SK-N-SH treated with all-trans-retinoic acid at 6 μM for 48 hours (cell line): ENCODE measurements at regions not wholly inside any gene's neighbourhood (a gene's known extent, or its start where the extent isn't known, plus 50 kb on each side); places are given as distances from the start of the nearest gene placed in this dataset.

Experiments used
- ATAC-seq: fragments of 200-7000 bp; cut with Tn5 transposase; 3 replicates; pipeline ENCODE4 v1.9.1; 2020; ENCODE audit warnings: mild to moderate bottlenecking, moderate library complexity
- ARNTL ChIP-seq: fragments of 450-650 bp; formaldehyde crosslinking; IDR thresholded peaks from 2 replicates; pipeline ENCODE4 v1.5.0; 2020; ENCODE audit warnings: low read depth, mild to moderate bottlenecking, moderate library complexity, borderline replicate concordance
- BACH2 ChIP-seq: fragments of 250-450 bp; sonication (Bioruptor Pico); IDR thresholded peaks from 2 replicates; pipeline ENCODE4 v1.9.0; 2021; ENCODE audit warnings: mild to moderate bottlenecking, borderline replicate concordance
- CSDC2 ChIP-seq: fragments of 250-450 bp; sonication (Bioruptor Pico); IDR thresholded peaks from 2 replicates; pipeline ENCODE4 v1.5.0; 2020; ENCODE audit warnings: mild to moderate bottlenecking, moderate library complexity
- ESRRG ChIP-seq: fragments of 250-450 bp; sonication (Bioruptor Pico); IDR thresholded peaks from 2 replicates; pipeline ENCODE4 v1.6.1; 2021; ENCODE audit warnings: mild to moderate bottlenecking
- GLIS3 ChIP-seq: fragments of 250-450 bp; sonication (Bioruptor Pico); IDR thresholded peaks from 2 replicates; pipeline ENCODE4 v1.5.0; 2020; ENCODE audit warnings: mild to moderate bottlenecking, moderate library complexity
- ISL1 ChIP-seq: fragments of 250-450 bp; sonication (Bioruptor Pico); IDR thresholded peaks from 2 replicates; pipeline ENCODE4 v2.1.2; 2022; ENCODE audit warnings: mild to moderate bottlenecking, moderate library complexity
- PPARA ChIP-seq: fragments of 250-450 bp; sonication (Bioruptor Pico); IDR thresholded peaks from 2 replicates; pipeline ENCODE4 v1.5.0; 2020; ENCODE audit warnings: mild to moderate bottlenecking, borderline replicate concordance
- RARB ChIP-seq: fragments of 250-450 bp; sonication (Bioruptor Pico); IDR thresholded peaks from 2 replicates; pipeline ENCODE4 v1.8.0; 2021; ENCODE audit warnings: mild to moderate bottlenecking, moderate library complexity
- SNAI2 ChIP-seq: fragments of 250-450 bp; sonication (Bioruptor Pico); IDR thresholded peaks from 2 replicates; pipeline ENCODE4 v1.5.0; 2020; ENCODE audit warnings: mild to moderate bottlenecking, moderate library complexity
- TCF4 ChIP-seq: fragments of 250-450 bp; sonication (Bioruptor Pico); IDR thresholded peaks from 2 replicates; pipeline ENCODE4 v1.8.0; 2021; ENCODE audit warnings: mild to moderate bottlenecking, moderate library complexity, borderline replicate concordance
- TOX ChIP-seq: fragments of 250-450 bp; sonication (Bioruptor Pico); IDR thresholded peaks from 2 replicates; pipeline ENCODE4 v1.8.0; 2021; ENCODE audit warnings: mild to moderate bottlenecking, moderate library complexity, borderline replicate concordance
- ZC3H10 ChIP-seq: fragments of 250-450 bp; sonication (Bioruptor Pico); IDR thresholded peaks from 2 replicates; pipeline ENCODE4 v1.5.1; 2021; ENCODE audit warnings: mild to moderate bottlenecking, moderate library complexity
- ZFP3 ChIP-seq: fragments of 250-450 bp; sonication (Bioruptor Pico); IDR thresholded peaks from 2 replicates; pipeline ENCODE4 v1.5.0; 2020; ENCODE audit warnings: mild to moderate bottlenecking, moderate library complexity
- ZFP30 ChIP-seq: fragments of 450-650 bp; formaldehyde crosslinking; IDR thresholded peaks from 2 replicates; pipeline ENCODE4 v1.5.0; 2022; ENCODE audit warnings: mild to moderate bottlenecking, moderate library complexity
- ZNF565 ChIP-seq: fragments of 450-650 bp; formaldehyde crosslinking; conservative IDR thresholded peaks from 2 replicates; pipeline ENCODE4 v1.5.0; 2020; ENCODE audit warnings: low read depth, mild to moderate bottlenecking, moderate library complexity
- ZNF70 ChIP-seq: fragments of 450-650 bp; formaldehyde crosslinking; IDR thresholded peaks from 2 replicates; pipeline ENCODE4 v1.5.0; 2020; ENCODE audit warnings: mild to moderate bottlenecking, moderate library complexity
- ZNF8 ChIP-seq: fragments of 450-650 bp; formaldehyde crosslinking; IDR thresholded peaks from 2 replicates; pipeline ENCODE4 v1.5.0; 2020; ENCODE audit warnings: mild to moderate bottlenecking, moderate library complexity
- TF ChIP-seq, protein P1 (sequence below): fragments of 250-450 bp; sonication (Bioruptor Pico); IDR thresholded peaks from 2 replicates; pipeline ENCODE4 v1.5.1; 2020; ENCODE audit warnings: low read depth, mild to moderate bottlenecking, moderate library complexity
- TF ChIP-seq, protein P2 (sequence below): fragments of 250-450 bp; sonication (Bioruptor Pico); IDR thresholded peaks from 2 replicates; pipeline ENCODE4 v1.8.0; 2021; ENCODE audit warnings: low read depth, mild to moderate bottlenecking, moderate library complexity, borderline replicate concordance
- TF ChIP-seq, protein P3 (sequence below): fragments of 250-450 bp; sonication (Bioruptor Pico); IDR thresholded peaks from 2 replicates; pipeline ENCODE4 v1.5.1; 2021; ENCODE audit warnings: mild to moderate bottlenecking, moderate library complexity
- TF ChIP-seq, protein P4 (sequence below): fragments of 250-450 bp; sonication (Bioruptor Pico); IDR thresholded peaks from 2 replicates; pipeline ENCODE4 v1.8.0; 2020; ENCODE audit warnings: mild to moderate bottlenecking, moderate library complexity, borderline replicate concordance
- TF ChIP-seq, protein P5 (sequence below): fragments of 250-450 bp; sonication (Bioruptor Pico); IDR thresholded peaks from 2 replicates; pipeline ENCODE4 v1.5.0; 2020; ENCODE audit warnings: mild to moderate bottlenecking, moderate library complexity

DNA sequence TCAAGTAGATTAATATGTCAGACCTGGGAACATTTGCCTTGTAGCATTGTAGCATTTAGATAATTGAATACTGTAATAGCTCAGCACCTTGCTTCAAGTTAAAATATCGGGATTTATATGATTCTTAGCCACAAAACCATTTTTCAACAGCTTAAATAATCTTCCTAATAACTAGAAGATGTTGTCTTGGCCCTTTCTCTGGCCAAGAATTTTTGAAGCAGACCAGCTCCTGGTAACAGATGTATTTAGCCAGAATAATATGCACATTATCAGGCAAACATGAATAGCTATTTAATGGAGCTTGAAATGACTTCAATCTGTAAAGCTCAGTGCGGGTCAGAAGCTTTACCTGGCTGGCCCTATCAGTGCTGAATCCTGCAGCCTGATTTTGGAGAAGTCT is 913.1 kb downstream of the AACS start:
- TF ChIP-seq ZC3H10 (CRISPR knock-in tag) (no peak), SNAI2 (CRISPR knock-in tag) (no peak), CSDC2 (CRISPR knock-in tag) (no peak), TOX (CRISPR knock-in tag) (no peak), ZNF70 (CRISPR knock-in tag) (no peak), GLIS3 (CRISPR knock-in tag) (no peak), ZFP30 (CRISPR knock-in tag) (no peak), ZFP3 (CRISPR knock-in tag) (no peak), ESRRG (no peak), ZNF565 (CRISPR knock-in tag) (no peak), ZNF8 (CRISPR knock-in tag) (no peak), TCF4 (CRISPR knock-in tag) (no peak), RARB (no peak), PPARA (no peak)
- TF ChIP-seq, protein P1, sequence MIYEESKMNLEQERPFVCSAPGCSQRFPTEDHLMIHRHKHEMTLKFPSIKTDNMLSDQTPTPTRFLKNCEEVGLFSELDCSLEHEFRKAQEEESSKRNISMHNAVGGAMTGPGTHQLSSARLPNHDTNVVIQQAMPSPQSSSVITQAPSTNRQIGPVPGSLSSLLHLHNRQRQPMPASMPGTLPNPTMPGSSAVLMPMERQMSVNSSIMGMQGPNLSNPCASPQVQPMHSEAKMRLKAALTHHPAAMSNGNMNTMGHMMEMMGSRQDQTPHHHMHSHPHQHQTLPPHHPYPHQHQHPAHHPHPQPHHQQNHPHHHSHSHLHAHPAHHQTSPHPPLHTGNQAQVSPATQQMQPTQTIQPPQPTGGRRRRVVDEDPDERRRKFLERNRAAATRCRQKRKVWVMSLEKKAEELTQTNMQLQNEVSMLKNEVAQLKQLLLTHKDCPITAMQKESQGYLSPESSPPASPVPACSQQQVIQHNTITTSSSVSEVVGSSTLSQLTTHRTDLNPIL: no peak
- TF ChIP-seq, protein P2, sequence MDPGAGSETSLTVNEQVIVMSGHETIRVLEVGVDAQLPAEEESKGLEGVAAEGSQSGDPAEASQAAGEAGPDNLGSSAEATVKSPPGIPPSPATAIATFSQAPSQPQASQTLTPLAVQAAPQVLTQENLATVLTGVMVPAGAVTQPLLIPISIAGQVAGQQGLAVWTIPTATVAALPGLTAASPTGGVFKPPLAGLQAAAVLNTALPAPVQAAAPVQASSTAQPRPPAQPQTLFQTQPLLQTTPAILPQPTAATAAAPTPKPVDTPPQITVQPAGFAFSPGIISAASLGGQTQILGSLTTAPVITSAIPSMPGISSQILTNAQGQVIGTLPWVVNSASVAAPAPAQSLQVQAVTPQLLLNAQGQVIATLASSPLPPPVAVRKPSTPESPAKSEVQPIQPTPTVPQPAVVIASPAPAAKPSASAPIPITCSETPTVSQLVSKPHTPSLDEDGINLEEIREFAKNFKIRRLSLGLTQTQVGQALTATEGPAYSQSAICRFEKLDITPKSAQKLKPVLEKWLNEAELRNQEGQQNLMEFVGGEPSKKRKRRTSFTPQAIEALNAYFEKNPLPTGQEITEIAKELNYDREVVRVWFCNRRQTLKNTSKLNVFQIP (CRISPR knock-in tag): no peak
- TF ChIP-seq, protein P3, sequence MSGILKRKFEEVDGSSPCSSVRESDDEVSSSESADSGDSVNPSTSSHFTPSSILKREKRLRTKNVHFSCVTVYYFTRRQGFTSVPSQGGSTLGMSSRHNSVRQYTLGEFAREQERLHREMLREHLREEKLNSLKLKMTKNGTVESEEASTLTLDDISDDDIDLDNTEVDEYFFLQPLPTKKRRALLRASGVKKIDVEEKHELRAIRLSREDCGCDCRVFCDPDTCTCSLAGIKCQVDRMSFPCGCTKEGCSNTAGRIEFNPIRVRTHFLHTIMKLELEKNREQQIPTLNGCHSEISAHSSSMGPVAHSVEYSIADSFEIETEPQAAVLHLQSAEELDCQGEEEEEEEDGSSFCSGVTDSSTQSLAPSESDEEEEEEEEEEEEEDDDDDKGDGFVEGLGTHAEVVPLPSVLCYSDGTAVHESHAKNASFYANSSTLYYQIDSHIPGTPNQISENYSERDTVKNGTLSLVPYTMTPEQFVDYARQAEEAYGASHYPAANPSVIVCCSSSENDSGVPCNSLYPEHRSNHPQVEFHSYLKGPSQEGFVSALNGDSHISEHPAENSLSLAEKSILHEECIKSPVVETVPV (CRISPR knock-in tag): no peak
- TF ChIP-seq, protein P4, sequence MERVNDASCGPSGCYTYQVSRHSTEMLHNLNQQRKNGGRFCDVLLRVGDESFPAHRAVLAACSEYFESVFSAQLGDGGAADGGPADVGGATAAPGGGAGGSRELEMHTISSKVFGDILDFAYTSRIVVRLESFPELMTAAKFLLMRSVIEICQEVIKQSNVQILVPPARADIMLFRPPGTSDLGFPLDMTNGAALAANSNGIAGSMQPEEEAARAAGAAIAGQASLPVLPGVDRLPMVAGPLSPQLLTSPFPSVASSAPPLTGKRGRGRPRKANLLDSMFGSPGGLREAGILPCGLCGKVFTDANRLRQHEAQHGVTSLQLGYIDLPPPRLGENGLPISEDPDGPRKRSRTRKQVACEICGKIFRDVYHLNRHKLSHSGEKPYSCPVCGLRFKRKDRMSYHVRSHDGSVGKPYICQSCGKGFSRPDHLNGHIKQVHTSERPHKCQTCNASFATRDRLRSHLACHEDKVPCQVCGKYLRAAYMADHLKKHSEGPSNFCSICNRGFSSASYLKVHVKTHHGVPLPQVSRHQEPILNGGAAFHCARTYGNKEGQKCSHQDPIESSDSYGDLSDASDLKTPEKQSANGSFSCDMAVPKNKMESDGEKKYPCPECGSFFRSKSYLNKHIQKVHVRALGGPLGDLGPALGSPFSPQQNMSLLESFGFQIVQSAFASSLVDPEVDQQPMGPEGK: no peak
- ATAC-seq: no peak

DNA sequence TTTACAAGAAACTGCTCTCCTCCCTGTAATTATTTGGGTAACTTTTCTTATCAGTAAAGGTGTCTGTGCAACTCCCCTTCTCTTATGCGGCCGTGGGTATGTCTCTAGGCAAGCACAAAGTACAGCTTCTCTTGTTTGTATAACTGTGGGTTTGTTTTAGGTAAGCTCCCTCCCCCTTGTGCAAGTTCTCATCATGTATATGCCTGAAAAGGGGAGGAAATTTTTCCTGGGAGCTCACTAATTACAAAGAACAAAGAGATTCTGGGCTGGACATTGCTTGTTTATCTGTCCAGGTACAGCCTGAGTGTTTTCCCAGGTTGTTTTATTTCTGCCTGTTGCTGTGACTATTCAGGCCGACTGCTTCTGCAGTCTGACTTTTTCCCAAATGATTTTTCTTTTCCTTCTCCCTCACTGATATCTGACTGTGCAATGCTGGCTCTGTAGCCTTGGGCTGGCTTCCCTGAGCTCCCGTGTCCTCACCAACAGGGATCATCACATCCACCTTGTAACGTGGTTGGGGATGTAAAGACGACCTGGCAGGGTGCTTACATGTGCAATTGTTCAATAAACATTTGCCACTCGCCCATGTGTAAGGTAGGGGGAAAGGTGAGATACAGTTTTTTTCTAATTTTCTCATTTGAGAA is 916.5 kb downstream of the AACS start:
- no peak for ATAC-seq
- no peak for TF ChIP-seq ESRRG
- no peak for TF ChIP-seq ZFP3 (CRISPR knock-in tag)
- TF ChIP-seq SNAI2 (CRISPR knock-in tag): no peak
- TF ChIP-seq CSDC2 (CRISPR knock-in tag): no peak
- TF ChIP-seq GLIS3 (CRISPR knock-in tag): no peak
- no peak for TF ChIP-seq ZFP30 (CRISPR knock-in tag)
- no peak for TF ChIP-seq ZNF565 (CRISPR knock-in tag)
- no peak for TF ChIP-seq ISL1 (CRISPR knock-in tag)
- TF ChIP-seq BACH2 (CRISPR knock-in tag): no peak
- TF ChIP-seq RARB: no peak
- TF ChIP-seq PPARA: no peak
- TF ChIP-seq TCF4 (CRISPR knock-in tag): no peak
- TF ChIP-seq ZC3H10 (CRISPR knock-in tag): no peak
- TF ChIP-seq TOX (CRISPR knock-in tag): no peak
- TF ChIP-seq, protein P2 (CRISPR knock-in tag): no peak
- TF ChIP-seq, protein P1: no peak
- TF ChIP-seq, protein P3 (CRISPR knock-in tag): no peak
- TF ChIP-seq, protein P5, sequence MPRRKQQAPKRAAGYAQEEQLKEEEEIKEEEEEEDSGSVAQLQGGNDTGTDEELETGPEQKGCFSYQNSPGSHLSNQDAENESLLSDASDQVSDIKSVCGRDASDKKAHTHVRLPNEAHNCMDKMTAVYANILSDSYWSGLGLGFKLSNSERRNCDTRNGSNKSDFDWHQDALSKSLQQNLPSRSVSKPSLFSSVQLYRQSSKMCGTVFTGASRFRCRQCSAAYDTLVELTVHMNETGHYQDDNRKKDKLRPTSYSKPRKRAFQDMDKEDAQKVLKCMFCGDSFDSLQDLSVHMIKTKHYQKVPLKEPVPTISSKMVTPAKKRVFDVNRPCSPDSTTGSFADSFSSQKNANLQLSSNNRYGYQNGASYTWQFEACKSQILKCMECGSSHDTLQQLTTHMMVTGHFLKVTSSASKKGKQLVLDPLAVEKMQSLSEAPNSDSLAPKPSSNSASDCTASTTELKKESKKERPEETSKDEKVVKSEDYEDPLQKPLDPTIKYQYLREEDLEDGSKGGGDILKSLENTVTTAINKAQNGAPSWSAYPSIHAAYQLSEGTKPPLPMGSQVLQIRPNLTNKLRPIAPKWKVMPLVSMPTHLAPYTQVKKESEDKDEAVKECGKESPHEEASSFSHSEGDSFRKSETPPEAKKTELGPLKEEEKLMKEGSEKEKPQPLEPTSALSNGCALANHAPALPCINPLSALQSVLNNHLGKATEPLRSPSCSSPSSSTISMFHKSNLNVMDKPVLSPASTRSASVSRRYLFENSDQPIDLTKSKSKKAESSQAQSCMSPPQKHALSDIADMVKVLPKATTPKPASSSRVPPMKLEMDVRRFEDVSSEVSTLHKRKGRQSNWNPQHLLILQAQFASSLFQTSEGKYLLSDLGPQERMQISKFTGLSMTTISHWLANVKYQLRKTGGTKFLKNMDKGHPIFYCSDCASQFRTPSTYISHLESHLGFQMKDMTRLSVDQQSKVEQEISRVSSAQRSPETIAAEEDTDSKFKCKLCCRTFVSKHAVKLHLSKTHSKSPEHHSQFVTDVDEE (CRISPR knock-in tag): no peak
- TF ChIP-seq ARNTL (CRISPR knock-in tag): no peak
